DND-41 (cell line): ENCODE measurements at regions not wholly inside any gene's neighbourhood (a gene's known extent, or its start where the extent isn't known, plus 50 kb on each side); places are given as distances from the start of the nearest gene placed in this dataset.

Experiments
- CTCF ChIP-seq: IDR thresholded peaks from 2 replicates; pipeline ENCODE4 v1.5.1; 2012; ENCODE audit warnings: borderline replicate concordance, low read length, moderate library complexity, mild to moderate bottlenecking; ENCODE audit not compliant: poor library complexity, severe bottlenecking; ENCODE audit errors: extremely low read depth
- EZH2 ChIP-seq: IDR thresholded peaks from 3 replicates; pipeline ENCODE4 v1.6.1; 2012; ENCODE audit warnings: borderline replicate concordance, low read depth, mild to moderate bottlenecking, moderate library complexity, low read length, inconsistent platforms; ENCODE audit not compliant: severe bottlenecking

- TF ChIP-seq CTCF = no peak
- no peak for TF ChIP-seq EZH2
These were observed 167.4 kb upstream of the RREB1 start for GRCh38 chr6:6940031-6941025.
